Astrocyte of the spinal cord (primary cell): ENCODE measurements at regions not wholly inside any gene's neighbourhood (a gene's known extent, or its start where the extent isn't known, plus 50 kb on each side); places are given as distances from the start of the nearest gene placed in this dataset.

ENCODE experiments used
- DNase-seq: peaks from one replicate; pipeline ENCODE4 v3.0.0; 2011; ENCODE audit warnings: low read depth, low spot score
- H3K4me3 ChIP-seq: 2 replicates; pipeline ENCODE4 v1.5.1; 2011; ENCODE audit warnings: low read depth, mild to moderate bottlenecking, low read length, moderate library complexity
- CTCF ChIP-seq: IDR thresholded peaks from 2 replicates; pipeline ENCODE4 v1.5.1; 2012; ENCODE audit warnings: low read depth, mild to moderate bottlenecking, low read length, inconsistent platforms
- in situ Hi-C: cut with HindIII; loops from 2 replicates; pipeline ENCODE4 v1.10.0; 2017; ENCODE audit warnings: low sequenced_read_pairs

GRCh38 chr17:27216836-27217235 is 77.1 kb upstream of the WSB1 start:
- no peak overlapping the region for H3K4me3 ChIP-seq
- in situ Hi-C loops, result no loop called here
- no peak for TF ChIP-seq CTCF
- no peak for DNase-seq

- in situ Hi-C loops, result no loop called here
- DNase-seq, result no peak
- H3K4me3 ChIP-seq, result no peak overlapping the region
- TF ChIP-seq CTCF, result no peak
Measured at GRCh38 chr17:27217631-27218030, 76.3 kb upstream of the WSB1 start.

- no peak for TF ChIP-seq CTCF
- no peak overlapping the region for H3K4me3 ChIP-seq
- no peak for DNase-seq
- in situ Hi-C loops, result no loop called here
Measured at GRCh38 chr17:27218041-27218440, 75.9 kb upstream of the WSB1 start.

GRCh38 chr17:27218719-27219488 is 75.0 kb upstream of the WSB1 start:
- DNase-seq, result no peak
- in situ Hi-C loops, result no loop called here
- TF ChIP-seq CTCF, result no peak
- no peak overlapping the region for H3K4me3 ChIP-seq

- TF ChIP-seq CTCF, result no peak
- in situ Hi-C loops, result no loop called here
- H3K4me3 ChIP-seq, result no peak overlapping the region
- DNase-seq, result no peak
Measured at GRCh38 chr17:27222515-27222914, 71.4 kb upstream of the WSB1 start.

GRCh38 chr17:27224526-27225315 is 69.2 kb upstream of the WSB1 start:
- in situ Hi-C loops, result no loop called here
- no peak for DNase-seq
- no peak for TF ChIP-seq CTCF
- no peak overlapping the region for H3K4me3 ChIP-seq
